ENCODE measurements at regions not wholly inside any gene's neighbourhood (a gene's known extent, or its start where the extent isn't known, plus 50 kb on each side); places are given as distances from the start of the nearest gene placed in this dataset.

GRCh38 chr7:45415265-45415664 is 158.9 kb upstream of the ADCY1 start:
- no CpG with 5 or more reads among the region's 2 CpGs for WGBS (ENCODE audit: extremely low coverage, insufficient read length, low lambda C conversion rate)
- Mint-ChIP-seq H3K9me3 (peaks cover 10 to 16% of the 10 kb centered on the region in 2 experiments; a peak in 4 of 5 replicates), H3K36me3 (ENCODE audit: insufficient read depth in 1 of 3, low read depth in 3 of 3) (peaks cover 5 to 8% (median 5%) of the 10 kb centered on the region in 3 experiments; a peak in 6 of 7 replicates), H3K27ac (no peak overlapping the region), H3K27me3 (ENCODE audit: low read depth) (peaks cover 3% of the 10 kb centered on the region; the same call in 1 of the 2 replicates), H3K4me1 (no peaks in the 10 kb centered on the region), H3K4me3 (no peak overlapping the region)
- H2BK15ac ChIP-seq (ENCODE audit: low read depth, low read length) = no peak overlapping the region
- no peak for DNase-seq
- H4K8ac ChIP-seq (replicated peaks; ENCODE audit: insufficient read length, low read depth, low read length) = no peak overlapping the region
- H3K18ac ChIP-seq (ENCODE audit: insufficient read length, low read depth, low read length) = no peak overlapping the region
- no peak overlapping the region for H3K23ac ChIP-seq (ENCODE audit: insufficient read length, low read depth, low read length)
- no peak overlapping the region for H3K9ac ChIP-seq (ENCODE audit: extremely low read depth, insufficient read length, low read length)
- H3K4me1 ChIP-seq (ENCODE audit: insufficient read depth, low read length) = no peaks in the 10 kb centered on the region
- no peaks in the 10 kb centered on the region for H3K79me2 ChIP-seq (ENCODE audit: insufficient read depth, low read length)
- TF ChIP-seq, protein P1, sequence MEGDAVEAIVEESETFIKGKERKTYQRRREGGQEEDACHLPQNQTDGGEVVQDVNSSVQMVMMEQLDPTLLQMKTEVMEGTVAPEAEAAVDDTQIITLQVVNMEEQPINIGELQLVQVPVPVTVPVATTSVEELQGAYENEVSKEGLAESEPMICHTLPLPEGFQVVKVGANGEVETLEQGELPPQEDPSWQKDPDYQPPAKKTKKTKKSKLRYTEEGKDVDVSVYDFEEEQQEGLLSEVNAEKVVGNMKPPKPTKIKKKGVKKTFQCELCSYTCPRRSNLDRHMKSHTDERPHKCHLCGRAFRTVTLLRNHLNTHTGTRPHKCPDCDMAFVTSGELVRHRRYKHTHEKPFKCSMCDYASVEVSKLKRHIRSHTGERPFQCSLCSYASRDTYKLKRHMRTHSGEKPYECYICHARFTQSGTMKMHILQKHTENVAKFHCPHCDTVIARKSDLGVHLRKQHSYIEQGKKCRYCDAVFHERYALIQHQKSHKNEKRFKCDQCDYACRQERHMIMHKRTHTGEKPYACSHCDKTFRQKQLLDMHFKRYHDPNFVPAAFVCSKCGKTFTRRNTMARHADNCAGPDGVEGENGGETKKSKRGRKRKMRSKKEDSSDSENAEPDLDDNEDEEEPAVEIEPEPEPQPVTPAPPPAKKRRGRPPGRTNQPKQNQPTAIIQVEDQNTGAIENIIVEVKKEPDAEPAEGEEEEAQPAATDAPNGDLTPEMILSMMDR (conservative IDR thresholded peaks at IDR 0.05) = no peak
- H3K79me1 ChIP-seq (ENCODE audit: insufficient read depth, low read depth, low read length, poor library complexity, severe bottlenecking) = no peaks in the 10 kb centered on the region
- H3K23me2 ChIP-seq (ENCODE audit: insufficient read length, low read depth, low read length, poor library complexity, severe bottlenecking) = no peaks in the 10 kb centered on the region
- H3K9me3 ChIP-seq (ENCODE audit: control insufficient read depth, low read depth, low read length) = peaks cover 5% of the 10 kb centered on the region
- no peak overlapping the region for H3K14ac ChIP-seq (ENCODE audit: insufficient read depth, low read length)
- no peak overlapping the region for H2BK12ac ChIP-seq (ENCODE audit: insufficient read length, low read depth, low read length)
- H2BK20ac ChIP-seq (ENCODE audit: low read depth, low read length, poor library complexity, severe bottlenecking) = no peak overlapping the region
- H3K27me3 ChIP-seq (ENCODE audit: insufficient read depth, low read length) = no peaks in the 10 kb centered on the region
- H2BK120ac ChIP-seq (ENCODE audit: low read depth, low read length, poor library complexity, severe bottlenecking) = no peak overlapping the region
- H4K20me1 ChIP-seq (ENCODE audit: control insufficient read depth, insufficient read depth, insufficient read length) = no peaks in the 10 kb centered on the region
- H2AK5ac ChIP-seq (ENCODE audit: insufficient read length, low read length) = no peak overlapping the region
- H3K4me2 ChIP-seq (ENCODE audit: insufficient read depth, insufficient read length, low read length) = no peak overlapping the region
- H3K27ac ChIP-seq (ENCODE audit: insufficient read length, low read depth, low read length) = no peak overlapping the region
- no peak overlapping the region for H3T11ph ChIP-seq (ENCODE audit: low read length)
- no peak overlapping the region for H4K91ac ChIP-seq (ENCODE audit: insufficient read length, low read depth, low read length)
- no peak overlapping the region for H3K4ac ChIP-seq (ENCODE audit: low read depth, low read length)
- H4K5ac ChIP-seq (ENCODE audit: insufficient read length, low read depth, low read length) = no peak overlapping the region
- no peak overlapping the region for H2BK5ac ChIP-seq (ENCODE audit: insufficient read length, low read length)
- no peak overlapping the region for H3K56ac ChIP-seq (ENCODE audit: insufficient read length, low read depth, low read length)
- no peak overlapping the region for H2AFZ ChIP-seq (ENCODE audit: low read length)
